ENCODE measurements at regions not wholly inside any gene's neighbourhood (a gene's known extent, or its start where the extent isn't known, plus 50 kb on each side); places are given as distances from the start of the nearest gene placed in this dataset.

DNA sequence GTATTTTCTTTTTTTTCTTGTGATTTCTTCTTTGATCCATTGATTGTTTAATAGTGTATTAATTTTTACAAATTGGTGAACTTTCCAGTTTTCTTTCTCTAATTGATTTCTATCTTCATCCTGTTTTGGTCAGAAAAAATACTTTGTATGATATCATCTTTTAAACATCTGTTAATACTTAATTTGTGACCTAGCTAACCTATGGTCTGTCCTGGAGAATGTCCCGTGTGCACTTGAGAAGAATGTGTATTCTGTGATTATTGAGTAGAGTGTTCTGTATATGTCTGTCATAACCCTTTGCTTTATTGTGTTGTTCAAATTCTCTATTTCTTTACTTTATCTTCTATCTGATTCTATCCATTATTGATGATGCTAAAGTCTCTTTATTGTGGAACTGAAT, 65.8 kb upstream of the ZEB1 start:
- TF ChIP-seq CTCF (IDR thresholded peaks at IDR 0.05): no peak
- no peak for ATAC-seq
- Histone ChIP-seq H3K9me3 (no peaks in the 10 kb centered on the region), H3K27ac (no peak overlapping the region), H3K4me3 (no peak overlapping the region), H3K36me3 (no peaks in the 10 kb centered on the region), H3K27me3 (ENCODE audit: low read depth) (no peaks in the 10 kb centered on the region), H3K4me1 (no peaks in the 10 kb centered on the region)
- intact Hi-C loops (cut with DNase I): no loop called here
- no peak for DNase-seq

DNA sequence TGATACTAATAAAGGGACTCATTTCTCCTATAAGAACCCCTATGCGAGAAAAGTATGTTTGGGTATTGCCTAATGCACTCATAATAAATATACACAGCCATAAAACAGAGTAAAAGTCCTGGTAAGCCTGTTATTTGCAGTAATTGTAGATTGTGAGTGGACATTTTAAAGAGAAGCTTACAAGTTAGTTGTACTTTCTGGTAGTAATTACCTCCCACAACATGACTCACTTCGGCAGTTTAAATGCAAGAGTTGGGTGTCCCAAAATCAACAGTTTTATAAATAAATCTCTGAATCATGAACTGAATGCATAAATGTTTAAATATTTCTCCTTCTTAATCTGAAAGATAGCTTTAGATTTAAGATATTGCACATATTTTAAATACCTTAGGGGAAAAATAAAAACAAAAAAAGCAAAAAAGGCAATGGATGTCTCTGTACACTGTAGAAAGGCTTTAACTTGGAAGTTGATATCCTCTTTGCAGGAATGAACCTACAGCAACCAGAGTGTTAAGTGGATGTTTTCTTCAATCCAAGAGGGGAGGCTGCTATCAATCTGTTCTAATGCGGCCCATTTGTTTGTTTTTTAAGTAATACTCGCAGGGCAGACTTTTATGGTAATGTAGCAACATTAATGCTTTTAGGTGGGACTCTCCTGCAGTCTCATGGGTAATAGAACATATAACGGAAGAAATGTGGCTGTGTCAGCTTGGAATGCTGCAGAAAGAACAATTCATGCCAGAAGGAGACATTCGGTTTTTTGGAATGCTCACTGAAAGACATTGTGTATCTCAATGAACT, 57.3 kb upstream of the ZEB1 start:
- Histone ChIP-seq H3K4me3 (no peak overlapping the region), H3K36me3 (no peaks in the 10 kb centered on the region), H3K27ac (peak overlapping the region; percentile 24), H3K27me3 (ENCODE audit: low read depth) (no peaks in the 10 kb centered on the region), H3K4me1 (no peaks in the 10 kb centered on the region), H3K9me3 (no peaks in the 10 kb centered on the region)
- DNase-seq (no peak), ATAC-seq (no peak)
- no peak for TF ChIP-seq CTCF (IDR thresholded peaks at IDR 0.05)
- intact Hi-C loops (cut with DNase I): no loop called here

GRCh38 chr10:31262672-31263071, 56.3 kb upstream of the ZEB1 start:
- no peaks in the 10 kb centered on the region for H3K9me3 ChIP-seq
- DNase-seq (no peak), ATAC-seq (peak in 1 of 2 donors; percentile 42)
- no peak overlapping the region for H3K4me3 ChIP-seq
- intact Hi-C loops (cut with DNase I): no loop called here
- H3K36me3 ChIP-seq: no peaks in the 10 kb centered on the region
- no peak overlapping the region for H3K27ac ChIP-seq
- H3K27me3 ChIP-seq (ENCODE audit: low read depth): no peaks in the 10 kb centered on the region
- no peak for TF ChIP-seq CTCF (IDR thresholded peaks at IDR 0.05)
- H3K4me1 ChIP-seq: no peaks in the 10 kb centered on the region

GRCh38 chr10:31263903-31264302, 55.1 kb upstream of the ZEB1 start:
- H3K27me3 ChIP-seq (ENCODE audit: low read depth): no peaks in the 10 kb centered on the region
- no peak overlapping the region for H3K4me3 ChIP-seq
- intact Hi-C loops (cut with DNase I): no loop called here
- no peaks in the 10 kb centered on the region for H3K4me1 ChIP-seq
- TF ChIP-seq CTCF (IDR thresholded peaks at IDR 0.05): no peak
- H3K27ac ChIP-seq: no peak overlapping the region
- DNase-seq: no peak
- ATAC-seq: no peak
- no peaks in the 10 kb centered on the region for H3K36me3 ChIP-seq
- H3K9me3 ChIP-seq: no peaks in the 10 kb centered on the region

DNA sequence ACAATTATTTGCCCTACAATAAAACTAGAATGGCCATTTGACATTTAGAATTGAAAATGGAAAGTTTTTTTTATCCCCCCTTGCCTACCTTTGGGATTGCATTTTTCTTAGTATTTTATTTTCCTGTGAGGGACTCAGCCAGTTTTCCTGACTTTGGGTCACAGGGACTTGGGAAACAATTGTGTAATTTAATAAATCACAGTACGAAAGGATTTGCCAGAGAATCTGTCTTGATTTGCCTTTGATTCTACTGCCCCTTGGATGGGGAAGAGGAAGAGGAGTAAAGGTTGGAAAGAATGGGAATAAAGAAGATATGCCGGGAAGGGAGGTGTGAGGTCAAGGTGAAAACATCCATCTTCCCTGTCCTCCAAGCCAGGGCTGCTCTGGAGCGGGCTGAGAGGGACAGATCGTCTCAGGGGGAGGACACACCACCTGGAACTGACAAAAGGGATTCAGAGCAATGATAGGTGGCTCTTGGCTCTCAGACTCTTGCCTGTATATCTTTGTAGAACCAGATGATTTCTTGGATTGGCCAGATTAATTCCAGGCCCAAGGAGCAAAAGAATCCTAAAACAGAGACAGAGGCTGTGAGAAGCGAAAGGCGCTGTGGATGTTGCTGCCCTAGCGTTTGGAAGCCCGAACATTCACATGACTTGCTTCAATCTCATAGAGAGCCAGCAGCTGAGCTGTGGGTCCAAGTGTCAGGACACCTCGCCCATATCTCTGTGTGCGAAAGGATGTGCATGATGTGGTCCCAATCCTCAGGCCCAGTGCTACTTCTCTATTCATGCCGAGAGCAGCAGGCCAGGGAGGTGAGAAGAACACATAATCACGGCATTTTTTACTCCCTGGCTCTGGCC, 50.3 kb upstream of the ZEB1 start:
- H3K27me3 ChIP-seq (ENCODE audit: low read depth): no peaks in the 10 kb centered on the region
- DNase-seq: no peak
- intact Hi-C loops (cut with DNase I): no loop called here
- no peak overlapping the region for H3K4me3 ChIP-seq
- TF ChIP-seq CTCF (IDR thresholded peaks at IDR 0.05): no peak
- no peak overlapping the region for H3K27ac ChIP-seq
- H3K9me3 ChIP-seq: no peaks in the 10 kb centered on the region
- H3K4me1 ChIP-seq: no peaks in the 10 kb centered on the region
- no peak for ATAC-seq
- no peaks in the 10 kb centered on the region for H3K36me3 ChIP-seq

Data from lower lobe of right lung (tissue), 2 donors.